HT-29 (cell line): ENCODE measurements at regions not wholly inside any gene's neighbourhood (a gene's known extent, or its start where the extent isn't known, plus 50 kb on each side); places are given as distances from the start of the nearest gene placed in this dataset.

Experiments
- DNase-seq: peaks from one replicate; pipeline ENCODE4 v3.0.0-alpha.2; 2015; ENCODE audit warnings: low spot score

DNA sequence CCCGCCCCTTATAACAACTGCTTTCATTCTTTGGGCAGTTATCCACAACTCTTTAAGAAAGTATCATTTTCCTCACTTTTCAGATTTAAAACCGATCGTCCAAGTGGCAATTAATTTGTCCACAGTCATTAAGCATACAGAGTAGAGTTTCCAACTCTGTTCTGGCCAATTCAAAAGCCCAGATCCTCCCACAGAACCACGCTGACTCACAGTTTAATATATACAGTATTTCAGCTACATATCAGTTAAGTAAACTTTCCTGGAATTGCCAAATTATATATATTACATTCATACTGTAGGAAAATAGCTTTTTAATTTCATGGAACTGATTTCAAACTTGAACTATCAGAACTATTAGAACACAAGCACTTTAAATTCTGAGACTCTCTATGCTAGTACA lies 163.8 kb upstream of the ESRRG start:
- no peak for DNase-seq

DNA sequence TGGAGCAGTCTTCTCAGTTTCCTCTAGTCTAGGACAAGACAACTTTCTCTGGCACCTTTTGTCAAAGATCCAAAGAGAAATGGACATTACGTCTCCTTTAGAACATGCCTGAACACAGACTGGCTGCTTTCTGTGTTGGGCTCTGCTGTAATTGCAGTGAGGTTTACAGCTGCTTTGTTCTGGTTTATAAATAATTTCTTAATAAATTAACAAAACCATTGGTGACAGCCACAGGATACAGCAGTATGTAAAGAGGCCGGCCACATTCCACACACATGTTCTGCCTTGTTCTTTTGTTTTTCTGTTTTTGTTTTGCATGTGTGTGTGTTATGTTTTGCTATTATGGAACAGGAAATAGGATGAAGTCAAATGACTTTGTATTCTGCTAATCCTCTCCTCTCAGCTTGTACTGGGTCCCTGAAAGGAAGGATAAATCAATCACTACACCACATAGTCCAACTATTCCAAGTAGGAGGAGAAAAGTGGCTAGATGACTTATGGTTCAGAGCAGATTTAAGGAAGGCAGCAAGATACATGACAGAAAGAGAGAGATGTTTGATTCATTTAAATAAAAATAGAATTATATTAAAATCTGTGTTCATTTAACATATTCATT lies 161.5 kb upstream of the ESRRG start:
- DNase-seq = no peak

GRCh38 chr1:216883518-216883917 lies 160.3 kb upstream of the ESRRG start:
- DNase-seq = no peak

- DNase-seq = no peak
These were observed 158.5 kb upstream of the ESRRG start for GRCh38 chr1:216881695-216882094.

DNA sequence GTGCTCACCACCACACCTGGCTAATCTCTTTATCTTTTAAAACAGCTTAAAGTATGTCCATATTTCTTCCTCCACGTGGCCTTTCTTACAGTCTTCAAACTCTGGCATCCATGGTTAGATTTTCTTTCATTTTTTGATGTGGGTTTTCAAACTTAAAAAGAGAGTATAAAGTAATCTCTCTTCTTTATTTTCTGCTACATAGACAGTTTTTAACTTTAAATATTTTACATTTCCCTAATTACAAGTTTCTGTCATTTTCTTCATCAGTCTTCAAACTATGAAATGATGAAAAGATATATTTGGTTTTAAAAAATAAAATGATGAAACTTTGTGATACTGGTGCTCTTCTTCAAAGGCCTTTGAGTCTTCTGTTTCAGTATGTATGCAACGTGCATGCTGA lies 143.5 kb upstream of the ESRRG start:
- DNase-seq = no peak

- no peak for DNase-seq
These were observed 132.6 kb upstream of the ESRRG start for GRCh38 chr1:216855810-216856209.

DNA sequence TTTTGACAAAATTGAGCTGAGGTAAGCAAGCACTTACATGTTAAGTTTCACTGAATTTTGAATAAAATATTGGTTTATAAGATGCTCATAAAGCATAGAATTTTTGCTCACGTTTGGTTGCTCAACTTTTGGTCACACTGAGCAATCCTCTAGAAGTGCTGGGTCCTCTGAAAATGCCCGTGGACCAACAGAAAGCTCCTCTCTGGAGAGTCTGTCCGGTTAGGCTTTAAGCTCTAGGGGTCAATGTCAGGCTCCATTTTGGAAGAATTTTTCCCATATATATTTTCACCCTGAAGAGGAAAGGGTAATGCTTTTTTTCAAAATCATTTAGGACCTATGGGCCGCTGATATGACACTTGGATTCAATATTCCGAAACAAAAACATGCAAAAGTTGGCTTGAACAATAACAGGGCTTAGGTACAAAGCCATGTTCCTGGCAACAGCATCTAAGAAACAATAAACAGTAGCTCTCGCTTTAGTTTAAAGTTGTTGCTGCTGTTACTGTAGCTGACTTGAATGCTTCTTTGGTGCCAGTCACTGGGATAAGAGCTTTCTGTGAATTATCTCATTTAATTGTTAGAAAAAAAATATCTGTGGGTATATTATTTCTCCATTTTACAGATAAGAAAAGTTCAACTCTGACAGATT lies 131.7 kb upstream of the ESRRG start:
- DNase-seq = no peak

DNA sequence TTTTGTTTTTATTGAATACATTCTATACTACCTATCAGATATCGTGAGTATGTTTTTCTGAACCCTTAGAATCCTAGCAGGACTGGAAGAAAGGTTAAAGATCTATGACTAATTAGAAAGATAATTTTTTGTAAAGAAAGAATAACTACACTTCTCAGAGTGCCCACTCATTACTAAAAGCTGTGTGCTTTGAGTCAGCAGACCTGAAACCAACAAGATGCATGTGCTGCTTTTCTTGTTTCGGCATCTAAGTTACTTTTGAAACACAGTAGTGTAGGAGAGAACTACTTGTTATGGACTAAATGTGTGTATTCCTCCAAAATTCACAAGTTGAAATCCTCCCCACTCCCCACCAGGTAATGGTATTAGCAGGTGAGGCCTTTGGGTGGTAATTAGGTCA lies 127.8 kb upstream of the ESRRG start:
- no peak for DNase-seq

GRCh38 chr1:216849146-216849545 lies 125.9 kb upstream of the ESRRG start:
- no peak for DNase-seq

GRCh38 chr1:216847397-216848036 lies 124.3 kb upstream of the ESRRG start:
- DNase-seq = no peak

GRCh38 chr1:216846339-216846738 lies 123.1 kb upstream of the ESRRG start:
- no peak for DNase-seq

DNA sequence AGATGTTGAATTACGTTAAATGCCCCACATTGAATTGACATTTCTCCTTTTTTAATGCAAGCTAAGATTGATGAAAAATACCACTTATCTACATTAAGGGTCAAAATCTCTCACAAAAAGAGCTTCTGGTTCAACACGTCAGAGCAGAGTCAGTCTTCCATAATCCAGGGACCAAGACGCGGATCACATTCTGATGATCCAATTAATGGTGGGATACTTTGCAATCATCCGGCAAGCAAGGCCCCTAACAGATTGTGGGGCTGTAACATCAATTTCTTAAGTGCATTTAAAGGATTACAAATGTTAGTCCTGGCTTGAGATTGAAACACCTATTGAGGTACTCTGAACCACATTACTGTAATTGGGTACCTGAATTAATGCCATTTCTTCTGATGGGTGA lies 120.2 kb upstream of the ESRRG start:
- DNase-seq = no peak

DNA sequence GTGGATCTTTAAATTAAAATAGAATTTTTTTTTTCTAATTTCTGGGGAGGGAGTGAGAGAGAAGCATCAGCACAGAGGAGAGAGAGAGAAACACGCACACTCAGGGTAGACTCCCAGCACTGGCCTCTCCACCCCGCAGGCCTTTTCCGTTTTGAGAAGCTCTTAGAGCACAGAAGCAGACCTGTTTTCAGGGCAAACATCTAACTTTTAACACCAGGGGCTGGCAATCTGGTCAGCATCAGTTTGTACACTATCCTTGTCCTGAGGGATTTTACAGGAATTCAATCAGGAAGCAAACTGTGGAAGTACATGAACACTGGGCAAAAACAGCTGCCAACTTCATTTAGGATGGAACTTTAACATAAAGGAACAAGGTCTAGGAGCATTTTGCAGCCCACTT lies 117.9 kb upstream of the ESRRG start:
- no peak for DNase-seq

DNA sequence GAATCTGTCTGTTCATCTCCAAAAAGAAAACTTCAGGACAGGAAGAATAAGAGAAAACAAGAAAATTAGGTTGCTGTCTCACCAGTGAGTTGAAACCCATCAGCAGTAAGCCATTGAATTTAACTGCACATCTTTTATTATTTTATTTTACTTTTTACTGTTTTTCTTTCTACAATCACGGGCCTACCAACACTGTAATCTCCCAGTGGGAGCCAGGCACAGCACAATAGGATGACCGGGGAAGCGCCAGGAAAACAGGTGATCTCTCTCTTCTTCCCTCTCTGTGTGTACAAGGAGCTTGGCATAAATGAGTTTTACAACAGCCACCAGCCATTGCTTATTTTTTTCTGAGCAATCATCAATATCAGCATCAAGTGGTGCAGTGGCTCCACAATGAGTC lies 113.1 kb upstream of the ESRRG start:
- DNase-seq = no peak

- DNase-seq = no peak
These were observed 110.3 kb upstream of the ESRRG start for GRCh38 chr1:216833509-216833908.

GRCh38 chr1:216832192-216832591 lies 109.0 kb upstream of the ESRRG start:
- DNase-seq = no peak

GRCh38 chr1:216830424-216831210 lies 107.4 kb upstream of the ESRRG start:
- no peak for DNase-seq

DNA sequence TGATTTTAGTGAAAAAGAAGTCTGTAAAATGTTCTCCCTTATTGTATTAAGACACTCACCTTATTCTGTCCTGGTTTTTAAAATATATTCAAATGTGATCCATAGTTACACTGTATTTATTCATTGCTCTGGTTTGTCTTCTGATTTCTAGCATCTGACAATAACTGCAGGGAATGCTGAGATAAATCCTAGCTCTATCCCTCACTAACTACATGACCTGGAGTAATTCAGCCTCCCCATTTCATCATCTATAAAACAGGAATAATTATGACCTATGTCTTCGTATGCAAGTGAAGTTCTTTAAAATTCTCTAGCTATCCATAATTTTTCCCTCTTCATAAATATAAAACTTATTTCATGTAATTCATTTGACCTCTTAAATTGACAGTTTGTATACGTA lies 104.0 kb upstream of the ESRRG start:
- no peak for DNase-seq

DNA sequence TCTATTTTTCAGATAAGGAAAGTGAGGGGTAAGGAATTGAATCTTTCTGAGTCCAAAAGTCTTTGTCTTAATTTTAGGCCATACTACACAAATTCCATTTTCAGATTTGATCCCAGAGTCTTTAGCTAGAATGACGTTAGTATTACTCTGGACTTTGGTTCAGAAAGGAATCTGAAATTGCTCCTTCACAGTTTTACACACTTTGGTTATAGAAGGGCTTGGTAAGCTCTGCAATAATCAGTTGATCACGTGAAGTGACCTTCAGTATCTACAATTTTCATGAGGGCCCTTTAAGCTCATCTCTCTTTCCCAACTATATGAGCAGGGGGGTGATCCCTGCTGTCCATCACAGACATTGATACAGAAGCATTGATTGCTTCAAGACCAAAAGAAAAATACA lies 103.4 kb upstream of the ESRRG start:
- no peak for DNase-seq

DNA sequence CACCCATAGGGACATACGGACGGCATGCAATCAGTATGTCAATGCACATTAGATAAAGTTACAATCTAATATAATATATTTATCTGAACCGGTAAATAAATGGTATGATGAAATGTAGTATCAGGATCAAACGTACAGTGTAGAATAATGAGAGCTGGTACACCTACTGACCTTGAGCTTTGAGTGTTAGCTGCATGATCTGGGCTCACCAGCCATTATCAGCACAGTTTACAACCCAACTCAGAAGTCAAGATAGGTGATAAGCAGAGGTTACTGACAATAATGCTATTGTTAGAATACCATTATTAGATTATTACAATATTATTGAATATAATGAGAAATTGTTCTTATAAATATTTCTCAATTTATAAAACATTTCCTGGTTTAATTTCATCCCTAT lies 103.0 kb upstream of the ESRRG start:
- no peak for DNase-seq

DNA sequence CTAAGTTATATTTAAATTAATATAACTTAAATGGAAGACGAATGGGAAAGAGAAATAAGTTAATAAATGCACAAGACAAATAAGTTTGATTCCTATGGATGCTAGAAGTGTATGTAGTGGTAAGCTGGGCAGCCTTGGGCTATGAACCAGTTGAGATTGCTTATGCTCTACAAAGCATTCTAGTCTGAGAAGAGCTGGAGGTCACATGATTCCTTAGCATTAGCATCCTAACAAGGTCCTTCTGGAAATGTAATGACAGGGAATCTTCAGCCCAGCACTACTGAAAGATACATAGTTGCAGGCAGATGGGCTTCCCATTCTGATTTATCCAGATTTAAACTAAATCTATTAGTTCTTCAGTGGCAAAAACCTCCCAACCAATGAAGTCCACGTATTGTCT lies 102.3 kb upstream of the ESRRG start:
- no peak for DNase-seq

- DNase-seq = no peak
These were observed 101.3 kb upstream of the ESRRG start for GRCh38 chr1:216824511-216824910.

DNA sequence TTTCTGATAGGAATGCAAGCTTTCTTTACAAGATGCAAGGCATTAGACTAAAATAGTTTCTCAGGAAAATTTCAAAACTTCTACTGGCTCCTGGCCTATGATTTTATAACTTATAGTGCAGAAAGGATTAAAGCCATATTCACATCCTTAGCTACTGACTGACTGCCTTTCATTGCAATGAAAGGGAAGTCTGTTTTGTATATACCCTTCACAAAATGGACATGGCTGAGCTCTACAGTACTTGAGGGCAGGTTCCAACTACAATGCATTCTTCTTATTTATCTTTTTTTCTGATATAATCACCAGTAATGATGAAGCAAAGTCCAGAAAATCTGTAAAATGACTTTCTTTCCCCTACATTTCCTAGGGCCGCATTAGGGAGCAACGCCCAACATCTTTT lies 100.5 kb upstream of the ESRRG start:
- no peak for DNase-seq
